HepG2 (cell line): ENCODE measurements at regions not wholly inside any gene's neighbourhood (a gene's known extent, or its start where the extent isn't known, plus 50 kb on each side); places are given as distances from the start of the nearest gene placed in this dataset.

ENCODE experiments used
- ATAC-seq: fragments of 200-7000 bp; cut with Tn5 transposase; 3 replicates; pipeline ENCODE4 v1.9.1; 2020; ENCODE audit warnings: mild to moderate bottlenecking, moderate library complexity
- BruUV-seq: library from RNA; stranded (reverse); fragments of 400-500 nt; replicated peaks from 2 replicates; lab custom pipeline; 2021; lab: Mats Ljungman, UMichigan
- CTCF ChIA-PET: fragments of 300-600 bp; formaldehyde crosslinking; extraction: SDS; loops from one replicate; lab custom pipeline; 2021; ENCODE audit warnings: low total read pairs, inconsistent platforms, low intra/inter-chr PET ratio; lab: Yijun Ruan, JAX
- POLR2A ChIA-PET: fragments of 350-600 bp; sonication (Branson Sonifier 250); formaldehyde crosslinking; loops from one replicate; lab custom pipeline; 2020; ENCODE audit warnings: antibody characterized with exemption, inconsistent platforms; lab: Yijun Ruan, JAX
- DNase-seq: peaks from one replicate; pipeline ENCODE4 v3.0.0-alpha.2; 2015; ENCODE audit warnings: low spot score
- FAIRE-seq: peaks from 3 replicates; lab custom pipeline; 2011; peaks lifted over from hg19 to GRCh38; lab: Jason Lieb, UNC
- H2AFZ ChIP-seq: one replicate; pipeline ENCODE4 v1.6.1; 2011; ENCODE audit warnings: low read length, inconsistent platforms
- H3K27ac ChIP-seq: fragments of 300-600 bp; 3 replicates; pipeline ENCODE4 v1.8.0; 2011; ENCODE audit warnings: mixed run types, mild to moderate bottlenecking, mixed read lengths, low read length, inconsistent platforms; ENCODE audit not compliant: insufficient read depth; ENCODE audit errors: extremely low read length
- H3K27me3 ChIP-seq, 2 experiments: fragments of 200-600 bp in 1 of 2; 2 replicates in 1 of 2; 3 replicates in 1 of 2; pipeline versions ENCODE4 v1.6.0 to v1.8.0; 2011; ENCODE audit warnings: low read length in 2 of 2, mild to moderate bottlenecking in 2 of 2, moderate library complexity in 2 of 2, inconsistent platforms in 1 of 2; ENCODE audit not compliant: insufficient read depth in 2 of 2, control insufficient read depth in 1 of 2
- H3K36me3 ChIP-seq, 2 experiments: fragments of 200-600 bp in 1 of 2; replicated peaks in 1 of 2; 2 replicates in 1 of 2; 3 replicates in 1 of 2; pipeline versions ENCODE4 v1.5.1 to v1.8.0; 2011; ENCODE audit warnings: low read length in 2 of 2, inconsistent platforms in 1 of 2; ENCODE audit not compliant: insufficient read depth in 2 of 2, control insufficient read depth in 1 of 2
- H3K4me1 ChIP-seq: 2 replicates; pipeline ENCODE4 v1.5.1; 2012; ENCODE audit warnings: low read length, inconsistent platforms; ENCODE audit not compliant: insufficient read depth
- H3K4me2 ChIP-seq: 2 replicates; pipeline ENCODE4 v1.6.0; 2011; ENCODE audit warnings: low read depth, low read length, inconsistent platforms
- H3K4me3 ChIP-seq, 3 experiments: fragments of 200-600 bp in 1 of 3; sonication (generic), shearing (Covaris generic) in 1 of 3; replicated peaks in 1 of 3; 2 replicates each; pipeline ENCODE4 v1.5.1; 2011 to 2016; ENCODE audit warnings: low read length in 3 of 3, inconsistent platforms in 2 of 3, low read depth in 2 of 3, mild to moderate bottlenecking in 2 of 3, control low read depth in 1 of 3, mixed read lengths in 1 of 3; ENCODE audit not compliant: insufficient read depth in 1 of 3
- H3K79me2 ChIP-seq: one replicate; pipeline ENCODE4 v1.6.1; 2011; ENCODE audit warnings: low read length, inconsistent platforms; ENCODE audit not compliant: insufficient read depth
- H3K9ac ChIP-seq: 2 replicates; pipeline ENCODE4 v1.6.0; 2011; ENCODE audit warnings: mild to moderate bottlenecking, low read depth, low read length, inconsistent platforms; ENCODE audit not compliant: insufficient read depth
- H3K9me3 ChIP-seq: 2 replicates; pipeline ENCODE4 v1.5.1; 2012; ENCODE audit warnings: mild to moderate bottlenecking, low read length
- H4K20me1 ChIP-seq: 2 replicates; pipeline ENCODE4 v1.6.0; 2011; ENCODE audit warnings: inconsistent platforms, mild to moderate bottlenecking, low read length, moderate library complexity; ENCODE audit not compliant: insufficient read depth
- CREB1 ChIP-seq, 2 experiments: fragments of 450-650 bp in 1 of 2; IDR thresholded peaks; 2 replicates each; pipeline ENCODE4 v1.6.1; 2016 to 2017; ENCODE audit warnings: control low read depth in 1 of 2, mild to moderate bottlenecking in 1 of 2, missing compliant biosample characterization in 1 of 2, missing genetic modification characterization in 1 of 2
- HNF4G ChIP-seq, 2 experiments: sonication (generic) in 1 of 2; formaldehyde crosslinking in 1 of 2; IDR thresholded peaks; 2 replicates each; pipeline versions ENCODE4 v1.4.0 to v1.6.1; 2011 to 2020; ENCODE audit warnings: borderline replicate concordance in 2 of 2, low read depth in 2 of 2, mild to moderate bottlenecking in 2 of 2, low read length in 1 of 2, missing genetic modification reagents in 1 of 2, moderate library complexity in 1 of 2
- RAD51 ChIP-seq: fragments of 450-650 bp; IDR thresholded peaks from 2 replicates; pipeline ENCODE4 v1.6.1; 2016; ENCODE audit warnings: borderline replicate concordance
- USF2 ChIP-seq, 2 experiments: sonication (generic) in 1 of 2; formaldehyde crosslinking in 1 of 2; IDR thresholded peaks; 2 replicates each; pipeline versions ENCODE4 v1.5.1 to v1.6.1; 2011 to 2020; ENCODE audit warnings: borderline replicate concordance in 1 of 2, low read depth in 1 of 2, low read length in 1 of 2, mild to moderate bottlenecking in 1 of 2, missing genetic modification reagents in 1 of 2, moderate library complexity in 1 of 2
- ZNF101 ChIP-seq: sonication (generic); formaldehyde crosslinking; IDR thresholded peaks from 2 replicates; pipeline ENCODE4 v1.4.0; 2020; ENCODE audit warnings: mild to moderate bottlenecking, low read depth, missing genetic modification reagents, borderline replicate concordance
- WGBS: methylation state at CpG from one replicate; pipeline ENCODE4 v1.1.6; 2017; ENCODE audit warnings: low lambda C conversion rate; 5-methylcytosine and 5-hydroxymethylcytosine counted together
- in situ Hi-C: cut with HindIII; loops from 2 replicates; pipeline ENCODE4 v1.10.0; 2017; ENCODE audit warnings: low pct_unique_long_range_greater_than_20kb; ENCODE audit not compliant: extremely low pct_ligation_motif_present
- intact Hi-C: fragments of 100-400 bp; cut with micrococcal nuclease; formaldehyde crosslinking; loops from one replicate; pipeline ENCODE4 v1.10.0; 2022; ENCODE audit not compliant: unreplicated experiment

DNA sequence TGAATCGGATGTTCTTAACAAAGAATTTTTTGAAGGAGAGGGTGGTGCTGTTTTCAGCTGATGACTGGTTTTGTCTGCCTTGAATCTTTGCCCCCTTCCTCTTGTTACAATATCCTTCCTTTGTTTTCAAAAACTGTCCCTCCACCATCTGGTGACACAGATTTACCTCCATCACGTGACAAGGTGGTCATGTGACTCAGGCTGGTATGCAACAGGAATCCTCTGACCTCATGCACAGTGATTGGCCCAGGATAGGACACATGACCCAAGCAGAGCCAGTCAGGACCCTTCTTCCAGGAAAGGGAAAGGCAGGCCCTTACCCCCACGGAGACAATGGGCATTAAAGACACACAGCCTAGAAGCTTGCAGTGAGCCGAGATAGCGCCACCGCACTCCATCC lies 84.7 kb upstream of the MC3R start:
- no peak overlapping the region for H2AFZ ChIP-seq
- H3K27ac ChIP-seq, result no peak overlapping the region
- H3K4me1 ChIP-seq, result no peaks in the 10 kb centered on the region
- H3K9me3 ChIP-seq, result peaks cover 18% of the 10 kb centered on the region; the same call in 1 of the 2 replicates
- no peak overlapping the region for H3K4me3 ChIP-seq
- ChIA-PET CTCF (no interaction called here), POLR2A (no interaction called here)
- in situ Hi-C loops, result no loop called here
- intact Hi-C loops, result no loop called here
- FAIRE-seq (no peak), DNase-seq (no peak), ATAC-seq (no peak)
- no peaks in the 10 kb centered on the region for H3K79me2 ChIP-seq
- H3K4me2 ChIP-seq, result no peak overlapping the region
- H3K36me3 ChIP-seq, result no peaks in the 10 kb centered on the region
- no peak overlapping the region for H3K9ac ChIP-seq
- WGBS, result 18% methylated on average over 6 of the region's 6 CpGs
- BruUV-seq, result no TSS peak
- H4K20me1 ChIP-seq, result no peaks in the 10 kb centered on the region
- TF ChIP-seq USF2 (IDR thresholded peaks at IDR 0.05; ENCODE audit: low read depth, low read length) (peak; percentile 94), USF2 (CRISPR knock-in tag; IDR thresholded peaks at IDR 0.05; ENCODE audit: borderline replicate concordance) (no peak; the same call in 1 of the 2 replicates), HNF4G (IDR thresholded peaks at IDR 0.05; ENCODE audit: borderline replicate concordance, low read depth, low read length) (no peak), HNF4G (CRISPR knock-in tag; IDR thresholded peaks at IDR 0.05; ENCODE audit: borderline replicate concordance, low read depth) (no peak), CREB1 (IDR thresholded peaks at IDR 0.05) (peak; percentile 44; the same call in 1 of the 2 replicates), CREB1 (CRISPR knock-in tag; IDR thresholded peaks at IDR 0.05) (no peak), ZNF101 (CRISPR knock-in tag) (no peak), RAD51 (peak; percentile 94)
- H3K27me3 ChIP-seq, result no peaks in the 10 kb centered on the region
